ENCODE measurements at regions not wholly inside any gene's neighbourhood (a gene's known extent, or its start where the extent isn't known, plus 50 kb on each side); places are given as distances from the start of the nearest gene placed in this dataset.

- TF ChIP-seq, protein P1, sequence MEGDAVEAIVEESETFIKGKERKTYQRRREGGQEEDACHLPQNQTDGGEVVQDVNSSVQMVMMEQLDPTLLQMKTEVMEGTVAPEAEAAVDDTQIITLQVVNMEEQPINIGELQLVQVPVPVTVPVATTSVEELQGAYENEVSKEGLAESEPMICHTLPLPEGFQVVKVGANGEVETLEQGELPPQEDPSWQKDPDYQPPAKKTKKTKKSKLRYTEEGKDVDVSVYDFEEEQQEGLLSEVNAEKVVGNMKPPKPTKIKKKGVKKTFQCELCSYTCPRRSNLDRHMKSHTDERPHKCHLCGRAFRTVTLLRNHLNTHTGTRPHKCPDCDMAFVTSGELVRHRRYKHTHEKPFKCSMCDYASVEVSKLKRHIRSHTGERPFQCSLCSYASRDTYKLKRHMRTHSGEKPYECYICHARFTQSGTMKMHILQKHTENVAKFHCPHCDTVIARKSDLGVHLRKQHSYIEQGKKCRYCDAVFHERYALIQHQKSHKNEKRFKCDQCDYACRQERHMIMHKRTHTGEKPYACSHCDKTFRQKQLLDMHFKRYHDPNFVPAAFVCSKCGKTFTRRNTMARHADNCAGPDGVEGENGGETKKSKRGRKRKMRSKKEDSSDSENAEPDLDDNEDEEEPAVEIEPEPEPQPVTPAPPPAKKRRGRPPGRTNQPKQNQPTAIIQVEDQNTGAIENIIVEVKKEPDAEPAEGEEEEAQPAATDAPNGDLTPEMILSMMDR (IDR thresholded peaks at IDR 0.05) = no peak
- TF ChIP-seq ZFX (IDR thresholded peaks at IDR 0.05; ENCODE audit: borderline replicate concordance) = no peak
Measured at GRCh38 chr14:98816195-98816594, 455.8 kb downstream of the BCL11B start.
